IMR-90 (cell line): ENCODE measurements at regions not wholly inside any gene's neighbourhood (a gene's known extent, or its start where the extent isn't known, plus 50 kb on each side); places are given as distances from the start of the nearest gene placed in this dataset.

Source experiments
- ATAC-seq: fragments of 200-7000 bp; cut with Tn5 transposase; 2 replicates; pipeline ENCODE4 v1.9.1; 2020; ENCODE audit warnings: low read depth, mild to moderate bottlenecking, moderate library complexity
- BruUV-seq: library from RNA; stranded (reverse); fragments of 400-500 nt; replicated peaks from 2 replicates; lab custom pipeline; 2021; lab: Mats Ljungman, UMichigan
- CTCF ChIA-PET: fragments of 300-600 bp; formaldehyde crosslinking; extraction: SDS; loops from one replicate; lab custom pipeline; 2021; ENCODE audit warnings: antibody characterized with exemption; lab: Yijun Ruan, JAX
- POLR2A ChIA-PET: fragments of 300-600 bp; sonication (Branson Sonifier 250); formaldehyde crosslinking; loops from one replicate; lab custom pipeline; 2022; ENCODE audit warnings: antibody characterized with exemption; ENCODE audit not compliant: unreplicated experiment; lab: Charles Lee
- DNase-seq: peaks from one replicate; pipeline ENCODE4 v3.0.0; 2013
- H2AFZ ChIP-seq: replicated peaks from 2 replicates; pipeline ENCODE3; 2013; ENCODE audit warnings: low read length, mild to moderate bottlenecking; ENCODE audit not compliant: poor library complexity
- H2AK5ac ChIP-seq: 2 replicates; pipeline ENCODE4 v1.6.1; 2013; ENCODE audit warnings: low read depth, low read length, inconsistent platforms
- H2AK9ac ChIP-seq: replicated peaks from 2 replicates; pipeline ENCODE3; 2013; ENCODE audit warnings: mild to moderate bottlenecking, low read depth, low read length, moderate library complexity; ENCODE audit not compliant: poor library complexity
- H2BK120ac ChIP-seq: 2 replicates; pipeline ENCODE4 v1.6.1; 2013; ENCODE audit warnings: low read depth, low read length, inconsistent platforms
- H2BK15ac ChIP-seq: 3 replicates; pipeline ENCODE4 v1.6.1; 2013; ENCODE audit warnings: low read depth, low read length, inconsistent platforms
- H2BK20ac ChIP-seq: 2 replicates; pipeline ENCODE4 v1.6.1; 2013; ENCODE audit warnings: low read depth, mild to moderate bottlenecking, inconsistent platforms, low read length, moderate library complexity
- H2BK5ac ChIP-seq: 2 replicates; pipeline ENCODE4 v1.6.1; 2013; ENCODE audit warnings: mild to moderate bottlenecking, low read depth, low read length, inconsistent platforms; ENCODE audit not compliant: poor library complexity, severe bottlenecking
- H3K14ac ChIP-seq: replicated peaks from 2 replicates; pipeline ENCODE4 v1.6.1; 2013; ENCODE audit warnings: low read depth, low read length, inconsistent platforms
- H3K18ac ChIP-seq: 2 replicates; pipeline ENCODE4 v1.6.1; 2013; ENCODE audit warnings: low read depth, low read length, control low read depth
- H3K23ac ChIP-seq: 2 replicates; pipeline ENCODE4 v1.6.1; 2013; ENCODE audit warnings: low read depth, low read length, inconsistent platforms
- H3K27ac ChIP-seq: 2 replicates; pipeline ENCODE4 v1.5.1; 2013; ENCODE audit warnings: mild to moderate bottlenecking, control low read depth, low read length; ENCODE audit not compliant: insufficient read depth
- H3K27me3 ChIP-seq: 2 replicates; pipeline ENCODE4 v1.6.1; 2013; ENCODE audit warnings: low read length; ENCODE audit not compliant: control insufficient read depth, insufficient read depth
- H3K36me3 ChIP-seq: 2 replicates; pipeline ENCODE4 v1.6.1; 2013; ENCODE audit warnings: low read length, mixed read lengths; ENCODE audit not compliant: control insufficient read depth, insufficient read depth
- H3K4ac ChIP-seq: 2 replicates; pipeline ENCODE4 v1.6.1; 2013; ENCODE audit warnings: low read depth, low read length, inconsistent platforms
- H3K4me1 ChIP-seq: 2 replicates; pipeline ENCODE4 v1.6.1; 2013; ENCODE audit warnings: low read length, mixed read lengths; ENCODE audit not compliant: control insufficient read depth, insufficient read depth
- H3K4me2 ChIP-seq: 2 replicates; pipeline ENCODE4 v1.6.1; 2013; ENCODE audit warnings: low read depth, mild to moderate bottlenecking, control low read depth, low read length, moderate library complexity
- H3K4me3 ChIP-seq: 2 replicates; pipeline ENCODE4 v1.5.1; 2013; ENCODE audit warnings: low read depth, mild to moderate bottlenecking, control low read depth, low read length, moderate library complexity; ENCODE audit not compliant: insufficient read depth
- H3K56ac ChIP-seq: 2 replicates; pipeline ENCODE4 v1.6.1; 2013; ENCODE audit warnings: low read length, inconsistent platforms; ENCODE audit not compliant: insufficient read depth; ENCODE audit errors: extremely low read depth
- H3K79me1 ChIP-seq, 2 experiments: 2 replicates each; pipeline ENCODE4 v1.6.1; 2013; ENCODE audit warnings: low read length in 2 of 2, inconsistent platforms in 1 of 2, low read depth in 1 of 2
- H3K9ac ChIP-seq: 2 replicates; pipeline ENCODE4 v1.6.1; 2013; ENCODE audit warnings: low read depth, low read length, control low read depth
- H3K9me1 ChIP-seq: 2 replicates; pipeline ENCODE4 v1.6.1; 2013; ENCODE audit warnings: low read length, inconsistent platforms; ENCODE audit not compliant: insufficient read depth
- H3K9me3 ChIP-seq: 2 replicates; pipeline ENCODE4 v1.6.1; 2013; ENCODE audit warnings: low read length; ENCODE audit not compliant: control insufficient read depth, insufficient read depth
- H4K20me1 ChIP-seq: 2 replicates; pipeline ENCODE4 v1.6.1; 2013; ENCODE audit warnings: low read length, inconsistent platforms; ENCODE audit not compliant: insufficient read depth
- H4K5ac ChIP-seq: 2 replicates; pipeline ENCODE4 v1.6.1; 2013; ENCODE audit warnings: mild to moderate bottlenecking, low read depth, low read length, control low read depth
- H4K8ac ChIP-seq, 2 experiments: 2 replicates each; pipeline ENCODE4 v1.6.1; 2013; ENCODE audit warnings: low read depth in 2 of 2, low read length in 2 of 2, control low read depth in 1 of 2, inconsistent platforms in 1 of 2
- H4K91ac ChIP-seq: 2 replicates; pipeline ENCODE4 v1.6.1; 2013; ENCODE audit warnings: low read depth, low read length, inconsistent platforms; ENCODE audit not compliant: insufficient read depth
- BHLHE40 ChIP-seq: fragments of 150-350 bp; IDR thresholded peaks from 2 replicates; pipeline ENCODE4 v1.6.1; 2016; ENCODE audit warnings: mild to moderate bottlenecking, low read depth, low read length
- CEBPB ChIP-seq: IDR thresholded peaks from 2 replicates; pipeline ENCODE4 v1.6.1; 2012; ENCODE audit warnings: low read depth, low read length, improper control_type of control experiment
- CHD1 ChIP-seq: IDR thresholded peaks from 2 replicates; pipeline ENCODE4 v1.6.1; 2012; ENCODE audit warnings: low read depth, low read length, improper control_type of control experiment
- FOS ChIP-seq: fragments of 150-350 bp; IDR thresholded peaks from 2 replicates; pipeline ENCODE4 v1.6.1; 2016; ENCODE audit warnings: low read depth, low read length
- MAFK ChIP-seq: IDR thresholded peaks from 2 replicates; pipeline ENCODE4 v1.6.1; 2012; ENCODE audit warnings: low read depth, low read length, improper control_type of control experiment
- MAZ ChIP-seq: IDR thresholded peaks from 2 replicates; pipeline ENCODE4 v1.6.1; 2012; ENCODE audit warnings: low read depth, mild to moderate bottlenecking, low read length, improper control_type of control experiment, moderate library complexity, borderline replicate concordance
- MXI1 ChIP-seq: IDR thresholded peaks from 2 replicates; pipeline ENCODE4 v1.6.1; 2012; ENCODE audit warnings: low read depth, mild to moderate bottlenecking, low read length, moderate library complexity, borderline replicate concordance
- NFE2L2 ChIP-seq: fragments of 150-350 bp; IDR thresholded peaks from 2 replicates; pipeline ENCODE4 v1.6.1; 2016; ENCODE audit warnings: low read depth, mild to moderate bottlenecking, low read length
- POLR2A ChIP-seq: IDR thresholded peaks from 2 replicates; pipeline ENCODE4 v1.6.1; 2012; ENCODE audit warnings: mild to moderate bottlenecking, low read depth, low read length
- RAD21 ChIP-seq: IDR thresholded peaks from 2 replicates; pipeline ENCODE4 v1.6.1; 2012; ENCODE audit warnings: low read length, improper control_type of control experiment
- RCOR1 ChIP-seq: IDR thresholded peaks from 2 replicates; pipeline ENCODE4 v1.6.1; 2012; ENCODE audit warnings: mild to moderate bottlenecking, low read length, improper control_type of control experiment; ENCODE audit not compliant: insufficient replicate concordance
- RFX5 ChIP-seq: IDR thresholded peaks from 2 replicates; pipeline ENCODE4 v1.8.0; 2012; ENCODE audit warnings: low read depth, mild to moderate bottlenecking, low read length, moderate library complexity
- SMC3 ChIP-seq: fragments of 150-350 bp; IDR thresholded peaks from 2 replicates; pipeline ENCODE4 v1.6.1; 2016; ENCODE audit warnings: low read depth, mild to moderate bottlenecking, antibody characterized with exemption, low read length, moderate library complexity
- USF2 ChIP-seq: fragments of 150-350 bp; IDR thresholded peaks from 2 replicates; pipeline ENCODE4 v1.6.1; 2017; ENCODE audit warnings: mild to moderate bottlenecking, antibody characterized with exemption, low read length, low read depth
- WGBS, 2 experiments: methylation state at CpG; one replicate each; pipeline versions ENCODE4 v1.1.5 to v1.1.7; 2013; ENCODE audit warnings: missing lambda C conversion rate in 2 of 2; ENCODE audit not compliant: insufficient read length in 1 of 2; ENCODE audit errors: extremely low coverage in 2 of 2; 5-methylcytosine and 5-hydroxymethylcytosine counted together
- dilution Hi-C: fragments of 300-500 bp; cut with HindIII; formaldehyde crosslinking; loops from one replicate; pipeline ENCODE4 v1.14.3; 2018; ENCODE audit warnings: low sequenced_read_pairs; ENCODE audit not compliant: unreplicated experiment
- in situ Hi-C: fragments of 300-500 bp; cut with MboI; formaldehyde crosslinking; loops from 3 replicates; pipeline ENCODE4 v1.14.3; 2019; ENCODE audit warnings: low sequenced_read_pairs, inconsistent platforms, mixed read lengths
- intact Hi-C: fragments of 100-400 bp; cut with micrococcal nuclease; formaldehyde crosslinking; loops from 2 replicates; pipeline ENCODE4 v1.10.0; 2022
- TF ChIP-seq, protein P1 (sequence below): conservative IDR thresholded peaks from 2 replicates; pipeline ENCODE4 v1.5.1; 2012; ENCODE audit warnings: mild to moderate bottlenecking, low read depth, low read length, improper control_type of control experiment
- TF ChIP-seq, protein P2 (sequence below): fragments of 150-350 bp; IDR thresholded peaks from 2 replicates; pipeline ENCODE4 v1.6.1; 2016; ENCODE audit warnings: low read depth, mild to moderate bottlenecking, low read length, moderate library complexity, borderline replicate concordance

DNA sequence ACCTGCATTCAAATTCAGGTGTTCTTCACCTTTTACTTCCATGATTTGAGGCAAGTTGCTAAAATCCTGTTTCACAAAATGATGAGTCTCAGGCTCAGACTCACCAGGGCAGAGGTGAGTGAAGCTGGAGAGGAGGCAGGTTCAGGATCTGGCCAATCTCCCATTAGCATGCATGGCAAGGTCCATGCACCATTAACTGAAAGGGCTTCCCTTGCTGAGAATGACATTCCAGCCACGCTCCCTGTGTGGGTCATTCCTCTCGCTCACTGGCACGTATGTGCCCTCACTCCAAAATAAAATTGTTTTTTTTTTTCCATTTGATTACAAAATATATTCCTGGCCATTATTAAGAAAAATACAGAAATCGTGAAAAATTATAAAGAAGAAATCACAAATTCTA is 257.6 kb downstream of the C12orf75 start:
- CTCF ChIA-PET = no interaction called here
- no peak overlapping the region for H2BK15ac ChIP-seq
- H2BK5ac ChIP-seq = no peak overlapping the region
- no peaks in the 10 kb centered on the region for H3K36me3 ChIP-seq
- no TSS peak for BruUV-seq
- no peak overlapping the region for H4K8ac ChIP-seq
- no peak overlapping the region for H2BK20ac ChIP-seq
- H2AFZ ChIP-seq = no peak overlapping the region
- H3K27me3 ChIP-seq = peaks cover 8% of the 10 kb centered on the region
- no peak overlapping the region for H3K4ac ChIP-seq
- H3K14ac ChIP-seq = no peak overlapping the region
- no peak overlapping the region for H4K91ac ChIP-seq
- no peak overlapping the region for H3K18ac ChIP-seq
- DNase-seq (no peak), ATAC-seq (no peak)
- no peak overlapping the region for H2BK120ac ChIP-seq
- WGBS, 2 experiments = 83% methylated on average over 3 of the region's 4 CpGs; no CpG with 5 or more reads in 1 of the 2 experiments
- POLR2A ChIA-PET = no interaction called here
- no peaks in the 10 kb centered on the region for H3K9me1 ChIP-seq
- H3K9me3 ChIP-seq = no peaks in the 10 kb centered on the region
- TF ChIP-seq NFE2L2 = no peak
- no peak for TF ChIP-seq USF2
- no peak for TF ChIP-seq RAD21
- TF ChIP-seq CHD1 = no peak
- no peak for TF ChIP-seq MAZ
- no peak for TF ChIP-seq RCOR1
- TF ChIP-seq BHLHE40 = no peak
- TF ChIP-seq POLR2A = no peak
- TF ChIP-seq CEBPB = no peak
- no peak for TF ChIP-seq RFX5
- TF ChIP-seq, protein P1, sequence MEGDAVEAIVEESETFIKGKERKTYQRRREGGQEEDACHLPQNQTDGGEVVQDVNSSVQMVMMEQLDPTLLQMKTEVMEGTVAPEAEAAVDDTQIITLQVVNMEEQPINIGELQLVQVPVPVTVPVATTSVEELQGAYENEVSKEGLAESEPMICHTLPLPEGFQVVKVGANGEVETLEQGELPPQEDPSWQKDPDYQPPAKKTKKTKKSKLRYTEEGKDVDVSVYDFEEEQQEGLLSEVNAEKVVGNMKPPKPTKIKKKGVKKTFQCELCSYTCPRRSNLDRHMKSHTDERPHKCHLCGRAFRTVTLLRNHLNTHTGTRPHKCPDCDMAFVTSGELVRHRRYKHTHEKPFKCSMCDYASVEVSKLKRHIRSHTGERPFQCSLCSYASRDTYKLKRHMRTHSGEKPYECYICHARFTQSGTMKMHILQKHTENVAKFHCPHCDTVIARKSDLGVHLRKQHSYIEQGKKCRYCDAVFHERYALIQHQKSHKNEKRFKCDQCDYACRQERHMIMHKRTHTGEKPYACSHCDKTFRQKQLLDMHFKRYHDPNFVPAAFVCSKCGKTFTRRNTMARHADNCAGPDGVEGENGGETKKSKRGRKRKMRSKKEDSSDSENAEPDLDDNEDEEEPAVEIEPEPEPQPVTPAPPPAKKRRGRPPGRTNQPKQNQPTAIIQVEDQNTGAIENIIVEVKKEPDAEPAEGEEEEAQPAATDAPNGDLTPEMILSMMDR = no peak
- TF ChIP-seq, protein P2, sequence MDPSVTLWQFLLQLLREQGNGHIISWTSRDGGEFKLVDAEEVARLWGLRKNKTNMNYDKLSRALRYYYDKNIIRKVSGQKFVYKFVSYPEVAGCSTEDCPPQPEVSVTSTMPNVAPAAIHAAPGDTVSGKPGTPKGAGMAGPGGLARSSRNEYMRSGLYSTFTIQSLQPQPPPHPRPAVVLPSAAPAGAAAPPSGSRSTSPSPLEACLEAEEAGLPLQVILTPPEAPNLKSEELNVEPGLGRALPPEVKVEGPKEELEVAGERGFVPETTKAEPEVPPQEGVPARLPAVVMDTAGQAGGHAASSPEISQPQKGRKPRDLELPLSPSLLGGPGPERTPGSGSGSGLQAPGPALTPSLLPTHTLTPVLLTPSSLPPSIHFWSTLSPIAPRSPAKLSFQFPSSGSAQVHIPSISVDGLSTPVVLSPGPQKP = no peak
- TF ChIP-seq SMC3 = no peak
- no peak for TF ChIP-seq MXI1
- TF ChIP-seq FOS = no peak
- no peak for TF ChIP-seq MAFK
- intact Hi-C loops (no loop called here), in situ Hi-C loops (no loop called here), dilution Hi-C loops (no loop called here)
- H3K56ac ChIP-seq = no peak overlapping the region
- no peaks in the 10 kb centered on the region for H4K20me1 ChIP-seq
- no peak overlapping the region for H3K27ac ChIP-seq
- no peaks in the 10 kb centered on the region for H3K4me1 ChIP-seq
- no peak overlapping the region for H2AK5ac ChIP-seq
- H3K23ac ChIP-seq = no peak overlapping the region; the same call in 1 of the 2 replicates
- no peak overlapping the region for H3K4me2 ChIP-seq
- no peaks in the 10 kb centered on the region for H3K79me1 ChIP-seq
- H2AK9ac ChIP-seq = no peak overlapping the region
- no peak overlapping the region for H4K5ac ChIP-seq
- no peak overlapping the region for H3K4me3 ChIP-seq
- no peak overlapping the region for H3K9ac ChIP-seq
